ENCODE measurements at regions not wholly inside any gene's neighbourhood (a gene's known extent, or its start where the extent isn't known, plus 50 kb on each side); places are given as distances from the start of the nearest gene placed in this dataset.
A peak's percentile ranks its signal among the peaks of the same experiment; 100 is the strongest.
"Not testable (repeated sequence)": the region's sequence is repeated elsewhere in the genome, so short reads cannot be mapped to it uniquely, and the experiment has no call there.

GRCh38 chr3:170701696-170702678, 116.1 kb upstream of the SLC7A14 start:
- no peak for DNase-seq

DNA sequence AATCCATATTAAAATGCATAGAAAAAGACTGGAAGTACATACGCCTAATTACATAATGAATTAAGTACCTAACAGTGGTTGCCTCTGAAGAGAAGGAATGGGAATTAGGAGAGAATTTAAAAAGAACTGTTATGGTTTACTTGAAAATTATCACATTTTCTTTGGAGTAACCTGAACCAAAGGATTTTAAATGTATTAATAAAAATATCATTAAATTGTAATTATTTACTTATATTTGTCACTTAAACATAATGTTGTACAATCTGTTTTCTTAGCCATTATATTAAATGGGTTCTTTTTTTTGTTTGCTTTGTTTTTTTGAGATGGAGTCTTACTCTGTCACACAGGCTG, 114.2 kb upstream of the SLC7A14 start:
- DNase-seq = no peak

GRCh38 chr3:170699158-170700053, 113.5 kb upstream of the SLC7A14 start:
- no peak for DNase-seq

DNA sequence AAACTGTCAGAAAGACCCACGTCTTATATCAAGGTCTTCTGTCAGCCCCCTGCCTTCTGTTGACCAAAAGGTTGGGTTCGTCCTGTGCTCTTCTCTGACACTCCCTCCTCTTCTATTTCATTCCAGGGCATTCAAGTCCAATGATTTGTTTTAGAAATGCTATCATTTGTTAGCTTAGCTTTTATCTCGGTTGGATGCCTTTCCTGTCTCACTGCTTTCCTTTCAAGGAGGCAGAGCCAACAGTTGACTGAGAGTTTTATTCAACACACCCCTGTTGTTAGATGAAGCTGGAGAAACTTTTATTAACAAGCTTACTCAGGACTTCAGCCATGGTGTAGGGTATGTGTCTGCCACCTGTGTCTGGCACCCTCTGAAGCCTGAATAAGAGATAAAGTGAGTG, 112.0 kb upstream of the SLC7A14 start:
- DNase-seq = no peak

- no peak for DNase-seq
Measured at GRCh38 chr3:170697131-170697530, 111.3 kb upstream of the SLC7A14 start.

DNA sequence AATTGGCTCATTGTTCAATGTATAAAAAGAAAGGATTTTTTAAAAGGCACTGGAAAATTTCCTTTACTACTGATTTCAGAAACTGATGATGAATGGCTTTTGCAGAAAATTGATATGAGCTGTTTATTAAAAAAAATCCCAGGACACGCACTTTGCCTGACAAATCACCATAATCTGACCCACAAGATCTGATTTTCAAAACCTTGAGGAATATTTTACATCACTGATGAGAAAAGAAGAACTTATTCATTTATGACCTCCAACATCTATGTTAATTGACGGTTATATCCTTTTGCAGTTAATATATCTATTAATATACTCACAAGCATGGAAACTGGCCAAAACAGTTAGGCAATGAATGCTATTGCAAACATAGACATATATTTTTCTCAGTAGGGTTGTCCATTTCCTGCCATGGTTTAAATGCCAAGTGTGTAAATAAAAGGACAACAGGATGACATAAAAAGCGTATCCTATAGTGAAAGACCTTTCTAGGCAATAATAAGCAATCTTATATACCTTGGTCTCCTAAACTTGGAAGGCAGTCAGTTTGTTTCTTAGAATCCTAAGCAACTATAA, 109.7 kb upstream of the SLC7A14 start:
- DNase-seq = no peak

DNA sequence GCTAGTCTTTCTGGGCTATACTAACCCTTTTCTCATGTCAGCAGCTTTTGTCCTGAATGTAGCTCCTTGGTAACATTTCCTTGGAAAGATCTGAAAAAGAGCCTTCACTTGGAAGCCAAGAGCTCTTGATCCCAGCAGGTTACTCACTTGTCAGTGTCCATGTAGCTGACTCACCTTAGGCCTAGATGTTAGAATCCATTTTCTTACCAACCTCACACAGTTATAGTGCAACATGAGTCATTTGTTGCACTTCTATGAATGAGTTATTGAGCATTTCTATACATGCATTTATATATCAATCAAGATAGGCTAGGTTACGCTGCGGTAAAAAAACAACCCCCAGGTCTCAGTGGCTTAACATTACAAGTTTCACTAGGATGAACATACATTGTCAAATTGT, 106.8 kb upstream of the SLC7A14 start:
- no peak for DNase-seq

- DNase-seq = no peak
Measured at GRCh38 chr3:170690661-170690981, 104.7 kb upstream of the SLC7A14 start.

- peak; percentile 12 to 16 for DNase-seq
Measured at GRCh38 chr3:170689893-170690660, 104.2 kb upstream of the SLC7A14 start.

- DNase-seq = no peak
Measured at GRCh38 chr3:170689296-170689829, 103.5 kb upstream of the SLC7A14 start.

DNA sequence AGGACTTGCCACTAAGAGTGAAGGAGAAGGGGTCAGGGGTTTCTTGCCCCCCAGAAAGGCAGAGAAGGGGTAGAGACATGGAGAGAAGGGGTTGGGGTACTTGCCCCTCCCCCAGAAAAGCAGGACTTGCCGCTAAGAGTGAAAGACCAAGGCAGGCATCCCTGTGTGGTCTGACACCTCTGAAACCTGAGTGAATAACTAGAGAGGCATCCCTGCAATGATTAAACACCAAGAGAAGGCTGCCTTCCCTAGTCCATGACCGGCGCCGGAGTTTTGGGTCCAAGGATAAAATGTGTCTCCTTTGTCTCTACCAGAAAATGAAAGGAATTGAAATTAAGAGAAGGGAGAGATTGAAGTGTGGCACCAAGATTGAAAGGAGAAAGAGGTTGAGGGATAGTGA, 102.3 kb upstream of the SLC7A14 start:
- DNase-seq = not testable (repeated sequence)

DNA sequence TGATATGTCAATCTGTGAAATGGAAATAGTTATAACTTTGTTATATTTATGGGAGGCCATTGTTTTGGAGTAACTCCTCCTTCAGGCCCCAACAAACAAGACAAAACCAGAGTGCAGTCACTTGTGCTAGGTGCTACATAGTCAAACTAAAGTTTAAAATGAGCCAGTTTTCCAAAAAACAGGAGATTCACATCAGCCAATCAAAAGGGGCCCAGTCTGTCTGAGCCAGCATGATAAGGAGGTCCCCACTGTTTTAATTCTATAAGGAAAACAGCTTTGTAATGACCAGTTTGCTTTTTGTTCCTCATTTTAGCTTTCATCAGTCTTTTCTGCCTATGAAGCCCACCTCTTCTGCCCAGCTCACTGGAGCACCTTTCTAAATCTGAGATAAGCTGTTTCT, 94.7 kb upstream of the SLC7A14 start:
- DNase-seq = no peak

DNA sequence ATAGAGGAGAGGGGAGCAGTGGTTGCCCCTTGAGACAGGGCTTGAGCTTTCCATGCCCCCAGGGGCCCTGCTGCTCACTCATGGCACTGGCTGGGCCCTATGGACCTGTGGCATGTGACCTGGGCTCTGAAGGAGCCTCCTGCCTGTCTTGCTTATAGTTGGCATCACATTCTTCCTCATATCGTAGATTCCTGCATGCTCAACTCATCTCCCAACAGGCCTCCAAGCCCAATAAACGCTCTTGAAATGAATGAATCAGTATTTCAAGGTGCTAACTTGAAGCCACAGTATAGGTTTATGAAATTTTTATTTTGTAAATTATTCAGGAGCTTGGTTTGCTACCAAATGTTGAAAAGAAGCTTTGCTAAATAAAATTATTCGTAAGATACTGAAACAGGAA, 93.3 kb upstream of the SLC7A14 start:
- DNase-seq = no peak

DNA sequence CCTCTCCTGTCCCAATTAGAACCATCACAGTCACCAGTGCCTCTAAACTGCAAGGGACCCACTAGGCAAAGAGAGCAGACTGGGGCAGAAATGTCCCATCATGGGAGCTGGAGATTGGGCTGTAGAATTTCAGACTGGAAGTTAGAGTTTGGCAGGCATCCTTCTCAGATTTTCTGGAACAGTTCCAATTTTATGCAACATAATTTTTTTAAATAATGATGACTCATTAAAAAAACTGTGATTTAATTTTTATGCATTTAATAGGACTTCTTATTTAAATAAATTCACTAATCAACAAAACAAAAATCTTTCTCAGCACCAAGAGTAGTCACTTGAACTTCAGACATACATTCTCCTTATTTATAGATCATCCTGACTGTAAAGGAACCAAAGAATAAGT, 84.6 kb upstream of the SLC7A14 start:
- DNase-seq = no peak

- not testable (repeated sequence) for DNase-seq
Measured at GRCh38 chr3:170662986-170663385, 77.1 kb upstream of the SLC7A14 start.

GRCh38 chr3:170660139-170660538, 74.3 kb upstream of the SLC7A14 start:
- DNase-seq = no peak

GRCh38 chr3:170657312-170657711, 71.4 kb upstream of the SLC7A14 start:
- no peak for DNase-seq

- no peak for DNase-seq
Measured at GRCh38 chr3:170656284-170656683, 70.4 kb upstream of the SLC7A14 start.

DNA sequence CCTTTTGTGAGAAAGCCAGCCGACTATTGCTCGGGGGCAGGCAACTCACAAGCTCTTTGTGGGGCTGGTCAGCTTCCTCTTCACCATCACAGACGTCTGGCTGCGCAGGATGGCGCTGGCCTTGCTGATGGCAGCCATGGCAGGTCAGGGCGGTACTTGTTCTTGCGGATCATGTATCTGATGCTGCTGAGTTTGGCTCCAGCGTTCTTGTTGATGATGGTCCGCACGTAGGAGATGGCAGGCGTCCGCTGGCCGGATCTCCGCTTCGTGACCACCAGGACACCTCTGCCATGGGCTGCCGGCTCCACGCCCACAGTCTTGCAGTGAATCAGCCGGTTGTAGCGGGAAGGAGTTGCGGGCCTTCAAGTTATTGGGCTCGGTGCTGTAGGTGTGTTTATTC, 67.9 kb upstream of the SLC7A14 start:
- no peak for DNase-seq

GRCh38 chr3:170651260-170651845, 65.5 kb upstream of the SLC7A14 start:
- DNase-seq = no peak

DNA sequence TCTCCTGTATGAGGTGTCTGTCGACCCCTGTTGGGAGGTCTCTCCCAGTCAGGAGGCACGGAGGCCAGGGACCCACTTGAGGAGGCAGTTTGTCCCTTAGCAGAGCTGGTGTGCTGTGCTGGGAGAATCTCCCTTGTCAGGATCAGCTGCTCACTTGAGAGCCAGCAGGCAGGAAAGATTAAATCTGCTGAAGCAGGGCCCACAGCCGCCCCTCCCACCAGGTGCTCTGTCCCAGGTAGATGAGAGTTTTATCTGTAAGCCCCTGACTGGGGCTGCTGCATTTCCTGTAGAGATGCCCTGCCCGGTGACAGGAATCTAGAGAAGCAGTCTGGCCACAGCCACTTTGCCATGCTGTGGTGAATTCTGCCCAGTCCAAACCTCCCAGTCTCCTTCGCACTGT, 64.7 kb upstream of the SLC7A14 start:
- not testable (repeated sequence) for DNase-seq

- DNase-seq = no peak
Measured at GRCh38 chr3:170644711-170645110, 58.8 kb upstream of the SLC7A14 start.
